ENCODE measurements at regions not wholly inside any gene's neighbourhood (a gene's known extent, or its start where the extent isn't known, plus 50 kb on each side); places are given as distances from the start of the nearest gene placed in this dataset.

DNA sequence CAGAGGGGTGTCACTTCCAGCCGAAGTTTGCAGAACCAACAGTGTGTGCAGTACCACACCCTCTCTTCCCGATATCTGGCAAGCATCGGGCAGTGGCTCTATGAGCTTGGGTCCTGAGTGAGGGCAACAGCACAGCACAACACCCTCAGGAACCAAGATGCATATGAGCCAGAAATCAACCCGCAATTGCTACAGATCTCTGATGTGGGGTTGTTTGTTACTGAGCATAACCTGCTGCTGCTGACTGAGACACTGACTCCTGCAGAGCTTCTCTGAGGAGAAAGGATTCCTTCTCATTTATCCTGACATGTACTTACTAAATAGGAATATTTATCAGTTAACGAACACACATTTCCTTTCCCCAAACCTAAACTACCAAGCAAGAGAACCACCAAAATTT lies 218.3 kb downstream of the RBFOX3 start:
- H2BK12ac ChIP-seq (ENCODE audit: insufficient read length, low read depth, low read length): no peak overlapping the region
- H3K4me2 ChIP-seq (ENCODE audit: insufficient read depth, insufficient read length, low read length): no peak overlapping the region
- peaks cover 4% of the 10 kb centered on the region for H3K23me2 ChIP-seq (ENCODE audit: insufficient read length, low read depth, low read length, poor library complexity, severe bottlenecking)
- no peaks in the 10 kb centered on the region for H3K9me3 ChIP-seq (ENCODE audit: control insufficient read depth, low read depth, low read length)
- H3K79me2 ChIP-seq (ENCODE audit: insufficient read depth, low read length): peaks cover 2% of the 10 kb centered on the region; the same call in 1 of the 2 replicates
- H3K4me1 ChIP-seq (ENCODE audit: insufficient read depth, low read length): peaks cover 4% of the 10 kb centered on the region; the same call in 1 of the 2 replicates
- H3K27me3 ChIP-seq (ENCODE audit: insufficient read depth, low read length): no peaks in the 10 kb centered on the region; the same call in 1 of the 2 replicates
- H2BK15ac ChIP-seq (ENCODE audit: low read depth, low read length): no peak overlapping the region
- H3K56ac ChIP-seq (ENCODE audit: insufficient read length, low read depth, low read length): no peak overlapping the region
- no peak overlapping the region for H4K8ac ChIP-seq (replicated peaks; ENCODE audit: insufficient read length, low read depth, low read length)
- no peak overlapping the region for H3K23ac ChIP-seq (ENCODE audit: insufficient read length, low read depth, low read length)
- DNase-seq: no peak
- H3K9ac ChIP-seq (ENCODE audit: extremely low read depth, insufficient read length, low read length): no peak overlapping the region
- no peak overlapping the region for H3K27ac ChIP-seq (ENCODE audit: insufficient read length, low read depth, low read length)
- H3K14ac ChIP-seq (ENCODE audit: insufficient read depth, low read length): no peak overlapping the region; the same call in 1 of the 2 replicates
- Mint-ChIP-seq H3K9me3 (peaks cover 0 to 5% of the 10 kb centered on the region in 2 experiments; a peak in 1 of 5 replicates), H3K4me1 (peaks cover 0 to 3% of the 10 kb centered on the region in 2 experiments; a peak in 1 of 4 replicates), H3K4me3 (no peak overlapping the region), H3K27ac (no peak overlapping the region), H3K36me3 (ENCODE audit: insufficient read depth in 1 of 3, low read depth in 3 of 3) (no peaks in the 10 kb centered on the region), H3K27me3 (ENCODE audit: low read depth) (peaks cover 55% of the 10 kb centered on the region)
- H3T11ph ChIP-seq (ENCODE audit: low read length): no peak overlapping the region
- TF ChIP-seq, protein P1, sequence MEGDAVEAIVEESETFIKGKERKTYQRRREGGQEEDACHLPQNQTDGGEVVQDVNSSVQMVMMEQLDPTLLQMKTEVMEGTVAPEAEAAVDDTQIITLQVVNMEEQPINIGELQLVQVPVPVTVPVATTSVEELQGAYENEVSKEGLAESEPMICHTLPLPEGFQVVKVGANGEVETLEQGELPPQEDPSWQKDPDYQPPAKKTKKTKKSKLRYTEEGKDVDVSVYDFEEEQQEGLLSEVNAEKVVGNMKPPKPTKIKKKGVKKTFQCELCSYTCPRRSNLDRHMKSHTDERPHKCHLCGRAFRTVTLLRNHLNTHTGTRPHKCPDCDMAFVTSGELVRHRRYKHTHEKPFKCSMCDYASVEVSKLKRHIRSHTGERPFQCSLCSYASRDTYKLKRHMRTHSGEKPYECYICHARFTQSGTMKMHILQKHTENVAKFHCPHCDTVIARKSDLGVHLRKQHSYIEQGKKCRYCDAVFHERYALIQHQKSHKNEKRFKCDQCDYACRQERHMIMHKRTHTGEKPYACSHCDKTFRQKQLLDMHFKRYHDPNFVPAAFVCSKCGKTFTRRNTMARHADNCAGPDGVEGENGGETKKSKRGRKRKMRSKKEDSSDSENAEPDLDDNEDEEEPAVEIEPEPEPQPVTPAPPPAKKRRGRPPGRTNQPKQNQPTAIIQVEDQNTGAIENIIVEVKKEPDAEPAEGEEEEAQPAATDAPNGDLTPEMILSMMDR (conservative IDR thresholded peaks at IDR 0.05): no peak
- H2BK20ac ChIP-seq (ENCODE audit: low read depth, low read length, poor library complexity, severe bottlenecking): no peak overlapping the region
- H4K91ac ChIP-seq (ENCODE audit: insufficient read length, low read depth, low read length): no peak overlapping the region
- no peak overlapping the region for H2AFZ ChIP-seq (ENCODE audit: low read length)
- H2BK120ac ChIP-seq (ENCODE audit: low read depth, low read length, poor library complexity, severe bottlenecking): no peak overlapping the region
- no peak overlapping the region for H2AK5ac ChIP-seq (ENCODE audit: insufficient read length, low read length)
- no peak overlapping the region for H3K18ac ChIP-seq (ENCODE audit: insufficient read length, low read depth, low read length)
- H4K20me1 ChIP-seq (ENCODE audit: control insufficient read depth, insufficient read depth, insufficient read length): peaks cover 4% of the 10 kb centered on the region
- H3K79me1 ChIP-seq (ENCODE audit: insufficient read depth, low read depth, low read length, poor library complexity, severe bottlenecking): no peaks in the 10 kb centered on the region
- no peak overlapping the region for H3K4ac ChIP-seq (ENCODE audit: low read depth, low read length)
- no peak overlapping the region for H4K5ac ChIP-seq (ENCODE audit: insufficient read length, low read depth, low read length)
- WGBS (ENCODE audit: extremely low coverage, insufficient read length, low lambda C conversion rate): no CpG with 5 or more reads among the region's 5 CpGs
- no peak overlapping the region for H2BK5ac ChIP-seq (ENCODE audit: insufficient read length, low read length)

Measured in H9 (cell line).